Stomach (tissue), 4 donors: ENCODE measurements at regions not wholly inside any gene's neighbourhood (a gene's known extent, or its start where the extent isn't known, plus 50 kb on each side); places are given as distances from the start of the nearest gene placed in this dataset.

Experiments used
- CTCF ChIP-seq, 7 experiments: fragments of 450-650 bp in 4 of 7; fragments of 200-600 bp in 3 of 7; sonication (generic) in 3 of 7; IDR thresholded peaks; one replicate each; pipeline ENCODE4 v1.5.1; 2016 to 2019; ENCODE audit warnings: antibody characterized with exemption in 7 of 7, control low read depth in 2 of 7, mild to moderate bottlenecking in 1 of 7
- EP300 ChIP-seq: sonication (generic); formaldehyde crosslinking; IDR thresholded peaks from one replicate; pipeline ENCODE4 v1.6.1; 2017; ENCODE audit warnings: antibody characterized with exemption
- POLR2A ChIP-seq, 4 donors: fragments of 450-650 bp; IDR thresholded peaks; one replicate each; pipeline ENCODE4 v1.6.1; 2016; ENCODE audit warnings: antibody characterized with exemption in 4 of 4, control low read depth in 2 of 4, mild to moderate bottlenecking in 1 of 4, moderate library complexity in 1 of 4
- POLR2AphosphoS5 ChIP-seq, 3 donors: sonication (generic); formaldehyde crosslinking; IDR thresholded peaks; one replicate each; pipeline ENCODE4 v1.6.1; 2016; ENCODE audit warnings: antibody characterized with exemption in 3 of 3

- no peak for TF ChIP-seq CTCF (IDR thresholded peaks at IDR 0.05)
- no peak for TF ChIP-seq EP300
- no peak for TF ChIP-seq POLR2A (IDR thresholded peaks at IDR 0.05)
- no peak for TF ChIP-seq POLR2AphosphoS5 (IDR thresholded peaks at IDR 0.05)
Observed at GRCh38 chr12:124375789-124376175, 80.9 kb downstream of the RFLNA start.
